Ovary (tissue), 7 donors: ENCODE measurements at regions not wholly inside any gene's neighbourhood (a gene's known extent, or its start where the extent isn't known, plus 50 kb on each side); places are given as distances from the start of the nearest gene placed in this dataset.

ENCODE experiments used
- DNase-seq, 5 donors: peaks; one replicate each; pipeline ENCODE4 v3.0.0-alpha.2; 2019 to 2020
- H3K27ac ChIP-seq, 2 donors: fragments of 200-600 bp; one replicate each; pipeline versions ENCODE4 v1.5.1 to v1.8.0; 2019 to 2022
- H3K27me3 ChIP-seq: fragments of 200-600 bp; one replicate; pipeline ENCODE4 v1.8.0; 2022
- H3K36me3 ChIP-seq: fragments of 200-600 bp; sonication (generic); one replicate; pipeline ENCODE4 v1.5.1; 2019
- H3K4me1 ChIP-seq: one replicate; pipeline ENCODE4 v1.8.1; 2013; ENCODE audit warnings: mild to moderate bottlenecking, moderate library complexity; ENCODE audit not compliant: insufficient read depth
- H3K4me3 ChIP-seq: fragments of 200-600 bp; sonication (generic); one replicate; pipeline ENCODE4 v1.5.1; 2017
- H3K9me3 ChIP-seq, 2 donors: fragments of 200-600 bp in 1 of 2; sonication (generic) in 1 of 2; one replicate each; pipeline versions ENCODE4 v1.5.1 to v1.8.1; 2013 to 2019; ENCODE audit warnings: mild to moderate bottlenecking in 1 of 2, moderate library complexity in 1 of 2
- CTCF ChIP-seq, 3 donors: fragments of 450-650 bp in 2 of 3; fragments of 200-600 bp in 1 of 3; IDR thresholded peaks; one replicate each; pipeline versions ENCODE4 v1.5.1 to v1.8.0; 2016 to 2022; ENCODE audit warnings: antibody characterized with exemption in 3 of 3, mild to moderate bottlenecking in 1 of 3
- EP300 ChIP-seq: sonication (generic); formaldehyde crosslinking; IDR thresholded peaks from one replicate; pipeline ENCODE4 v1.6.1; 2017; ENCODE audit warnings: antibody characterized with exemption
- POLR2A ChIP-seq: fragments of 450-650 bp; IDR thresholded peaks from one replicate; pipeline ENCODE4 v1.6.1; 2017; ENCODE audit warnings: antibody characterized with exemption, mild to moderate bottlenecking, moderate library complexity
- WGBS, 3 donors: extraction: QIAGEN DNeasy Blood & Tissue Kit in 1 of 3; methylation state at CpG; one replicate each; pipeline versions ENCODE4 v1.1.5 to v1.1.7; 2013 to 2017; 5-methylcytosine and 5-hydroxymethylcytosine counted together
- intact Hi-C, 4 donors: fragments of 100-400 bp; cut with DNase I; formaldehyde crosslinking; loops; one replicate each; pipeline versions ENCODE4 v1.11.0 to v1.15.1; 2022 to 2023
- donor health status: DM: no; HTN: no; CAD: no; lungs with moderate emphysema.
- donor health status: DM: no; HTN: no; CAD: no.
- donor health status: Bipolar disorder and iron deficiency.
- donor health status: DM: no; HTN: no; CAD: no.
- donor health status: DM: yes; HTN: yes; CAD: no.

GRCh38 chr3:176313426-176313825 lies 883.9 kb downstream of the TBL1XR1 start:
- H3K27me3 ChIP-seq, result peaks cover 3% of the 10 kb centered on the region
- no peaks in the 10 kb centered on the region for H3K9me3 ChIP-seq
- WGBS, 3 donors, result 62 to 95% (median 79%) methylated on average over 3 of the region's 3 CpGs
- H3K4me3 ChIP-seq, result no peak overlapping the region
- TF ChIP-seq POLR2A (no peak), CTCF (IDR thresholded peaks at IDR 0.05) (no peak), EP300 (no peak)
- H3K27ac ChIP-seq, result no peak overlapping the region
- no peak for DNase-seq
- intact Hi-C loops, result no loop called here
- no peaks in the 10 kb centered on the region for H3K4me1 ChIP-seq
- no peaks in the 10 kb centered on the region for H3K36me3 ChIP-seq

GRCh38 chr3:176310641-176311040 lies 886.6 kb downstream of the TBL1XR1 start:
- Histone ChIP-seq H3K4me3 (no peak overlapping the region), H3K9me3 (no peaks in the 10 kb centered on the region), H3K27me3 (peaks cover 2% of the 10 kb centered on the region), H3K4me1 (no peaks in the 10 kb centered on the region), H3K27ac (no peak overlapping the region), H3K36me3 (no peaks in the 10 kb centered on the region)
- intact Hi-C loops, result no loop called here
- 95 to 96% (median 95%) methylated on average over 4 of the region's 4 CpGs for WGBS, 3 donors
- no peak for TF ChIP-seq CTCF (IDR thresholded peaks at IDR 0.05)
- TF ChIP-seq EP300, result no peak
- DNase-seq, result no peak

GRCh38 chr3:176302271-176302670 lies 895.0 kb downstream of the TBL1XR1 start:
- TF ChIP-seq CTCF (IDR thresholded peaks at IDR 0.05) (no peak), POLR2A (no peak)
- Histone ChIP-seq H3K9me3 (no peaks in the 10 kb centered on the region), H3K4me1 (no peaks in the 10 kb centered on the region), H3K36me3 (no peaks in the 10 kb centered on the region), H3K27ac (no peak overlapping the region), H3K4me3 (no peak overlapping the region), H3K27me3 (no peaks in the 10 kb centered on the region)
- intact Hi-C loops, result no loop called here
- WGBS, 3 donors, result 95 to 97% (median 97%) methylated on average over 2 of the region's 2 CpGs
- DNase-seq, result no peak

- Histone ChIP-seq H3K27ac (no peak overlapping the region), H3K4me1 (peaks cover 4% of the 10 kb centered on the region), H3K4me3 (no peak overlapping the region), H3K9me3 (no peaks in the 10 kb centered on the region), H3K27me3 (no peaks in the 10 kb centered on the region), H3K36me3 (no peaks in the 10 kb centered on the region)
- no peak for DNase-seq
- WGBS, 3 donors, result 69 to 78% (median 77%) methylated on average over 1 of the region's 1 CpG
- no peak for TF ChIP-seq EP300
- no peak for TF ChIP-seq CTCF (IDR thresholded peaks at IDR 0.05)
- no peak for TF ChIP-seq POLR2A
- intact Hi-C loops, result no loop called here
These were observed 901.1 kb downstream of the TBL1XR1 start for GRCh38 chr3:176296066-176296597.
